Mesodermal cell (in vitro differentiated cells): ENCODE measurements at regions not wholly inside any gene's neighbourhood (a gene's known extent, or its start where the extent isn't known, plus 50 kb on each side); places are given as distances from the start of the nearest gene placed in this dataset.

Source experiments
- H3K27ac ChIP-seq: 2 replicates; pipeline ENCODE4 v1.7.0; 2013; ENCODE audit warnings: mild to moderate bottlenecking, low read depth, low read length, moderate library complexity; ENCODE audit not compliant: severe bottlenecking
- H3K36me3 ChIP-seq: 2 replicates; pipeline ENCODE4 v1.7.1; 2013; ENCODE audit warnings: mild to moderate bottlenecking, low read length, moderate library complexity; ENCODE audit not compliant: control insufficient read depth, insufficient read depth
- H3K4me1 ChIP-seq: one replicate; pipeline ENCODE4 v1.7.1; 2013; ENCODE audit warnings: mild to moderate bottlenecking, low read length; ENCODE audit not compliant: insufficient read depth, control insufficient read depth, poor library complexity, severe bottlenecking
- H3K4me3 ChIP-seq: 2 replicates; pipeline ENCODE4 v1.7.0; 2013; ENCODE audit warnings: low read length, control low read depth, mild to moderate bottlenecking; ENCODE audit not compliant: insufficient read depth, poor library complexity, severe bottlenecking; ENCODE audit errors: extremely low read depth
- H3K9me3 ChIP-seq: 2 replicates; pipeline ENCODE4 v1.7.1; 2013; ENCODE audit warnings: mild to moderate bottlenecking, low read length, moderate library complexity; ENCODE audit not compliant: control insufficient read depth
- WGBS, 2 experiments: methylation state at CpG; one replicate each; pipeline ENCODE4 v1.1.5; 2013; ENCODE audit warnings: missing lambda C conversion rate in 2 of 2; ENCODE audit not compliant: insufficient coverage in 2 of 2; 5-methylcytosine and 5-hydroxymethylcytosine counted together

DNA sequence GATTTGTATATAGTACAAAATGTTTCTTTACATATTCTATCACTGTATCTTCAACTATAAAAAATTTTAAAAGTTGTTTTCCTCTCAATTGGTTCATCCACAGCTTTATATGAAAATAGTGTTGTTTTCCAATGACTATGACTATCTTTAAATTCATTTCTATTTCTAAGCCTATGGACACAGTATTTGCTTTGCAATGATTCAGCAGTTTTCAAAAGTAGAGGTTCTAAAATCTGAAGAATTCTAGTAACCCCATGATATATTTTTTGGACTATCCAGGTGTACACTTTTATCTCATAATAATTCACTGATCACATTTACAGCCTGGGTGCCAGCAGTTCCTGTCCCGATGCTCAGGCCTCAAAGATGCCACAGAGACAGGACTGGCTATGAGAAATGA is 118.4 kb upstream of the PTPRR start:
- WGBS, 2 experiments = 83 to 91% methylated on average over 1 of the region's 1 CpG
- H3K9me3 ChIP-seq = no peaks in the 10 kb centered on the region
- H3K4me1 ChIP-seq = no peaks in the 10 kb centered on the region
- no peaks in the 10 kb centered on the region for H3K36me3 ChIP-seq
- no peak overlapping the region for H3K27ac ChIP-seq
- no peak overlapping the region for H3K4me3 ChIP-seq

DNA sequence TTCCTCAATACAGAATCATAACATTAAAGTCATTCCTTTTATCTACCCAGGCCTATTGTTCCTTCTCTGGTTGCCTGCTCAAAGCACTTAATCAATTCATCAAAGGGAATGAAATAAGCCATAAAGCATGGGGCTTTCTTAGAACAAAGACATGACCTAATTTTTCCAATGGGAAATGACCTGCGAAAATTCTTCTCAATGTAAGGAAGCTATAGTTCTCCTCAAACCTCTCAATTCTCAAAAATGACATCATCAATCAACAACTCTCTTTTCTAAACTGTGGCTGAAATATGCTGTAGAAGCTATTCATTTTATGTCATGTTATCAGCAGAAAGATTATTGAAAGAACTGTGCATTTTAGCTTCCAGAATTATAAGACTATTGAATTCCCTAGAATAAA is 116.0 kb upstream of the PTPRR start:
- Histone ChIP-seq H3K9me3 (no peaks in the 10 kb centered on the region), H3K36me3 (no peaks in the 10 kb centered on the region), H3K4me3 (no peak overlapping the region), H3K4me1 (no peaks in the 10 kb centered on the region), H3K27ac (no peak overlapping the region)
- WGBS, 2 experiments = no CpG with 5 or more reads among the region's 1 CpG

DNA sequence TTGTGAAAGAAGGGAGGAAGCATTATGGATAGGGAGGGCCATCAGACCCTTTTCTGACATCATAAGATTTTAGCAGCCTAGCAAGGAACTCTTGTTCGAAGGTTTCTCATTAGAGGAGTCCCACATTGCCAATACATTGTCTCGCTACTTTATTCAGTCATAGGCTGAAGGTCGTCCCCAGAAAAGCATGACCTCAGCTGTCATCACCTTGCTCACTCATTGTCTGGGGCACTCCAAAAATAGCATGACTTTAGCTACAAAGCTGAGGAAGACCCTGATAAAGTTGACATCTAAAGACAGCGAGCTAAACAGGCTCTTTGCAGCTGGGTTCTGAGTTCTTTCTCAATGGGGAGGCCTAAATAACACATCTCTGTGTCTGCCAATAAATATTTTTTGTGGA is 112.4 kb upstream of the PTPRR start:
- Histone ChIP-seq H3K27ac (no peak overlapping the region), H3K4me3 (no peak overlapping the region)
- 77 to 88% methylated on average over 4 of the region's 4 CpGs for WGBS, 2 experiments

DNA sequence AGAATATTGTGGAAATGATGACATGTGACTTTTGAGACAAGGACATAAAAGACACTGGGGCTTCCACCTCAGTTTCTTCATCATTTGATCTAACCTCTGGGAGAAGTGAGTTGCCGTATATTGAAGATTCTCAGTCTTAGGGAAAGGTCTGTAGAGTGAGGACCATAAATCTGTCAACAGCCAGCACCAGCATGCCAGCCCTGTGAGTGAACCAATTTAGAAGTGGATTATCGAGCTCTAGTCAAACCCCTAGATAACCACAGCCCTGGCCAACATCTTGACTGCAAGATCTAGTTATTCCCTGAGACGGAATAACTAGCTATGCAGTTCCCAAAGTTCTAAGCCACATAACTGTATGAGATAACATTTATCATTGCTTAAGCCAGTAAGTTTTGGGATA is 108.8 kb upstream of the PTPRR start:
- Histone ChIP-seq H3K4me3 (no peak overlapping the region), H3K36me3 (no peaks in the 10 kb centered on the region), H3K9me3 (no peaks in the 10 kb centered on the region), H3K27ac (no peak overlapping the region), H3K4me1 (no peaks in the 10 kb centered on the region)
- WGBS, 2 experiments = 75% methylated on average over 1 of the region's 3 CpGs; no CpG with 5 or more reads in 1 of the 2 experiments

More for the DNA sequence above, 112.4 kb upstream of the PTPRR start:
- Histone ChIP-seq H3K9me3 (no peaks in the 10 kb centered on the region), H3K36me3 (no peaks in the 10 kb centered on the region), H3K4me1 (no peaks in the 10 kb centered on the region)

DNA sequence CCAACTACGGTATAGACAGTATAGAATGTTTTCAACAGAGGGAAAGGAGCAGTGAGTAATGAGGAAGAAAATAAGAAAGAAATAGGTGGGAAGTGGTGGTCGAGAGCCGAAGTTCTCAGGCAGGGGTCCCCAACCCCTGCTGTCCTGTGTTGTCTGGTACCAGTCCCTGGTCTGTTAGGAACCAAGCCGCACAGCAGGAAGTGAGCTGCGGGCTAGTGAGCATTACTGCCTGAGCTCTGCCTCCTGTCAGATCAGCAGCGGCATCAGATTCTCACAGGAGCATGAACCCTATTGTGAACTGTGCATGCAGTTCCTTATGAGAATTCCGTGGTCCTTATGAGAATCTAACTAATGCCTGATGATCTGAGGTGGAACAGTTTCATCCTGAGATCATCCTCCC is 107.3 kb upstream of the PTPRR start:
- Histone ChIP-seq H3K4me3 (no peak overlapping the region), H3K9me3 (no peaks in the 10 kb centered on the region), H3K27ac (no peak overlapping the region), H3K4me1 (no peaks in the 10 kb centered on the region), H3K36me3 (no peaks in the 10 kb centered on the region)
- 63 to 67% methylated on average over 5 to 7 of the region's 7 CpGs for WGBS, 2 experiments

DNA sequence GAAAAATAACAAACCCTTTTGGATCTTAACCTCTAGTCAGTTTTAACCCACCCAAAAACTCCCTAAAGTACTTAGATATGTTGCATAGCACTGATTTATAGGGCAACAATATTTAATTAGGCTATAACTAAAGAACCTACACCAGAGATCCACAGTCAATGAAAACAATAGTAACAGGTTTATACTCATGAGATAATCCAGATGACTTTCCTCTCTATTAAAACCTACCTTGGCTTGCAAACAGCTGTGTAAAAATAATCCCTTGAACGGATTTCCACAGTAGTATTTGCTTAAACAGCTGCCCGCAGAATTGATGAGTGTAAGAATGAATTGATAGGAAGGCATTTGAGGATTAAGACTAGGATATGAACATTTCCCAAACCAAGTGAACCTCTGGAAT is 104.3 kb upstream of the PTPRR start:
- H3K4me3 ChIP-seq = no peak overlapping the region
- no peaks in the 10 kb centered on the region for H3K4me1 ChIP-seq
- WGBS, 2 experiments = 92% methylated on average over 2 of the region's 2 CpGs; no CpG with 5 or more reads in 1 of the 2 experiments

DNA sequence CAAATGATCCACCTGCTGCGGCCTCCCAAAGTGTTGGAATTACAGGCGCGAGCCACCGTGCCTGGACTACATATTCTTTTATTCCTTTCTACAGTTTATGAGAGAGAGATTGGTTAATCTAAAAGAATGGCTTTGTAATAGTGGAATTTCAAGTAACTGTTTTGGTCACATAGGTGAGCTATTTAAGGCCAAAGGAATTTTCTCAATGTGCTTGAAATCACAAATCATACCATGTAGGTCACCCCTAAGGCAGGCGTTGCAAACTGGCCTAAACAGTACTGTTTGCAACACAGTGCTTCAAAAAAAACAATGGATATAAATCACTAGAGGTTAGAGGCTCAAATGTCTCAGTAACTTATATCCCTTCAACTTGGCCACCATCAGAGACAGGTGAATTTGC is 103.7 kb upstream of the PTPRR start:
- H3K27ac ChIP-seq = no peak overlapping the region
- H3K9me3 ChIP-seq = no peaks in the 10 kb centered on the region
- no peaks in the 10 kb centered on the region for H3K4me1 ChIP-seq
- WGBS, 2 experiments = 82 to 86% methylated on average over 1 to 3 of the region's 5 CpGs
- H3K4me3 ChIP-seq = no peak overlapping the region
- H3K36me3 ChIP-seq = no peaks in the 10 kb centered on the region

More for the DNA sequence above, 104.3 kb upstream of the PTPRR start:
- Histone ChIP-seq H3K27ac (no peak overlapping the region), H3K36me3 (no peaks in the 10 kb centered on the region), H3K9me3 (no peaks in the 10 kb centered on the region)

DNA sequence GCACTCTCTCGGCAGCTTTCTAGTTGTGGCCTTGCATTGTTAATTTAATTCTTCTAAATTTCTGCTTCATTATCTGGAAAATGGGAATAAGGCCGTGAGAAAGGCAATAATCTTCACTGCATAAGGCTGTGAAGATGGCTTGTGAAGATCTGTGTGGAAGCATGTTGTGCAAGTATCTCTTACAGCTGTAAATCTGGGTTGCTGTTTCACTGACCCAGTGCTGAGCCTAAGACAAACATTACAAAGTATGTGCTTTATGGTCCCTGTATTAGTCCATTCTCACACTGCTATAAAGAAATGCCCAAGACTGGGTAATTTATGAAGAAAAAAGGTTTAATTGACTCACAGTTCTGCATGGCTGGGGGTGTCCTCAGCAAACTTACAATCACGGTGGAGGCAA is 101.0 kb upstream of the PTPRR start:
- 100% methylated on average over 1 of the region's 3 CpGs; no CpG with 5 or more reads in 1 of the 2 experiments for WGBS, 2 experiments
- H3K9me3 ChIP-seq = no peaks in the 10 kb centered on the region
- H3K36me3 ChIP-seq = no peaks in the 10 kb centered on the region
- H3K27ac ChIP-seq = no peak overlapping the region
- H3K4me3 ChIP-seq = no peak overlapping the region
- no peaks in the 10 kb centered on the region for H3K4me1 ChIP-seq

DNA sequence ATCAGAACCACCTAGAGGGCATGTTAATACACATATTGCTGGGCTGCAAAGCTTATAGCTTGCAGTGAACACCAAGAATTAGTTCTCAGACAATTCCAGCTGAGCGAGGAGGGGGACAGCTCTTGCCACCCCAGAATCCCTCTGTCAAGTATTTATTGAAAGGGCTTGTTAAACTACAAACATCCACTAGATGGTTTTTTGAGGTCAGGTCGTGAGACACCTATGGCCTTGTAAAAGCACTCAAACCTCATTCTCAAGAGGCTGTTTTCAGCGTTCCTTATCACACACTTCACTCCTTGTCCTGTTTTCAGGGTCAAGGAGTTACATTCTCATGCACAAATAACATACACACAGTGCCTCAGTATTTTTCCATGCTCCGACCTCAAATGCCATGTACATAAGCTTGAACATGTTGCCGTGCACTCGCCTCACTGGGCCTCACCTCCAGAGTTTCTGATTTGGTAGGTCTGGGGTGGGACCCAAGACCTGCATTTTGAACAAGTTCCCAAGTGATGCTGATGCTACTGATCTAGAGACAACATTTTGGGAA is 98.8 kb upstream of the PTPRR start:
- no peaks in the 10 kb centered on the region for H3K36me3 ChIP-seq
- 80 to 89% methylated on average over 5 to 6 of the region's 6 CpGs for WGBS, 2 experiments
- no peak overlapping the region for H3K4me3 ChIP-seq
- no peaks in the 10 kb centered on the region for H3K4me1 ChIP-seq
- no peak overlapping the region for H3K27ac ChIP-seq
- H3K9me3 ChIP-seq = no peaks in the 10 kb centered on the region

DNA sequence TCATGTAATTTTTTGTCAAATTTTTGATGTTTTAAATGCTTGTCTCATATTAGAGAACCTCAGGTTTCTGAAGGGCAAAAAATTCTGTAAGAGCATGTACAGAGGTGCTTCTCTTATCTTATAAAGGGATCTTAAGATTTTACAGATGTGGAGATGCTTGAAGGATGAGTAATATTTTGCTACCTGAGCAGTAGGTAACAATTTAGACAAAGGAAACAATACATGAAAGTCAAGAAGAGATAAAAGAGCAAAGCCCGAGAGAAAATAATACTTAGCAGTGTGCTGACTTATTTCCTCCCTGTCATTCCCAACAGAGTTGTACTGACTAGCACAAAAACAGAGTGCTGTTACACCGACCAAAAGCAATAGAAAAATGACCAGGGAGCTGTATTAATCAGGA is 98.1 kb upstream of the PTPRR start:
- H3K36me3 ChIP-seq = no peaks in the 10 kb centered on the region
- H3K4me1 ChIP-seq = no peaks in the 10 kb centered on the region
- no peaks in the 10 kb centered on the region for H3K9me3 ChIP-seq
- no peak overlapping the region for H3K4me3 ChIP-seq
- no peak overlapping the region for H3K27ac ChIP-seq
- 90 to 100% methylated on average over 1 to 2 of the region's 2 CpGs for WGBS, 2 experiments

DNA sequence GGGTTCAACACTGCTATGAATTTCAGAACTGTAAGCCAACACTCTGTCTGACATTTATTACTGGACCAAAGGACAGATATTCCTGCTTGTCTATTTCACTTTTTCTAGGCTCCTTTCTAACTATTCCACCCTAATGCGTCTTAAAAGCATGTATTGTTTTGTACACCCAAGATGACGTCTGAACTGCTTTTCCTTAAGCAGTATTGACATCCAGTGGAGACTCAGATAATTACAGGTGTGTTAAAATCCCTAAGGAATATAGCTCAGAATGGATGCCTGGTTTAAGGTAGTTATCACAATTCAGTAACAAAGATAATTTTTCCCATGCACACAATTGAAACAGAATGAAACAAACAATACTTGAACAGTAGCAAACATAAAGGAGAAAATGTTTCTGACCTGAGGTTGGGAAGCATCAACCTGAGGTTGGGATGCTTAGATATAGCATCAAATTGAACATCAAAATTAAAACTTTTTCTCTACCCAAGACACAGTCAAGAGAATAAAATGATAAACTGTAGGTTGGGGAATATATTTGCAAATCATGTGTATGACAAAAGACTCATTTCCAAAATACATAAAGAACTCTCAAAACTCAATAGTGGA is 93.7 kb upstream of the PTPRR start:
- Histone ChIP-seq H3K27ac (no peak overlapping the region), H3K4me1 (no peaks in the 10 kb centered on the region), H3K4me3 (no peak overlapping the region), H3K9me3 (no peaks in the 10 kb centered on the region), H3K36me3 (no peaks in the 10 kb centered on the region)
- 80 to 100% methylated on average over 1 of the region's 2 CpGs for WGBS, 2 experiments
